ENCODE measurements at regions not wholly inside any gene's neighbourhood (a gene's known extent, or its start where the extent isn't known, plus 50 kb on each side); places are given as distances from the start of the nearest gene placed in this dataset.

- TF ChIP-seq, protein P1, sequence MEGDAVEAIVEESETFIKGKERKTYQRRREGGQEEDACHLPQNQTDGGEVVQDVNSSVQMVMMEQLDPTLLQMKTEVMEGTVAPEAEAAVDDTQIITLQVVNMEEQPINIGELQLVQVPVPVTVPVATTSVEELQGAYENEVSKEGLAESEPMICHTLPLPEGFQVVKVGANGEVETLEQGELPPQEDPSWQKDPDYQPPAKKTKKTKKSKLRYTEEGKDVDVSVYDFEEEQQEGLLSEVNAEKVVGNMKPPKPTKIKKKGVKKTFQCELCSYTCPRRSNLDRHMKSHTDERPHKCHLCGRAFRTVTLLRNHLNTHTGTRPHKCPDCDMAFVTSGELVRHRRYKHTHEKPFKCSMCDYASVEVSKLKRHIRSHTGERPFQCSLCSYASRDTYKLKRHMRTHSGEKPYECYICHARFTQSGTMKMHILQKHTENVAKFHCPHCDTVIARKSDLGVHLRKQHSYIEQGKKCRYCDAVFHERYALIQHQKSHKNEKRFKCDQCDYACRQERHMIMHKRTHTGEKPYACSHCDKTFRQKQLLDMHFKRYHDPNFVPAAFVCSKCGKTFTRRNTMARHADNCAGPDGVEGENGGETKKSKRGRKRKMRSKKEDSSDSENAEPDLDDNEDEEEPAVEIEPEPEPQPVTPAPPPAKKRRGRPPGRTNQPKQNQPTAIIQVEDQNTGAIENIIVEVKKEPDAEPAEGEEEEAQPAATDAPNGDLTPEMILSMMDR (IDR thresholded peaks at IDR 0.05; ENCODE audit: poor library complexity, severe bottlenecking), result no peak
- TF ChIP-seq, protein P2, sequence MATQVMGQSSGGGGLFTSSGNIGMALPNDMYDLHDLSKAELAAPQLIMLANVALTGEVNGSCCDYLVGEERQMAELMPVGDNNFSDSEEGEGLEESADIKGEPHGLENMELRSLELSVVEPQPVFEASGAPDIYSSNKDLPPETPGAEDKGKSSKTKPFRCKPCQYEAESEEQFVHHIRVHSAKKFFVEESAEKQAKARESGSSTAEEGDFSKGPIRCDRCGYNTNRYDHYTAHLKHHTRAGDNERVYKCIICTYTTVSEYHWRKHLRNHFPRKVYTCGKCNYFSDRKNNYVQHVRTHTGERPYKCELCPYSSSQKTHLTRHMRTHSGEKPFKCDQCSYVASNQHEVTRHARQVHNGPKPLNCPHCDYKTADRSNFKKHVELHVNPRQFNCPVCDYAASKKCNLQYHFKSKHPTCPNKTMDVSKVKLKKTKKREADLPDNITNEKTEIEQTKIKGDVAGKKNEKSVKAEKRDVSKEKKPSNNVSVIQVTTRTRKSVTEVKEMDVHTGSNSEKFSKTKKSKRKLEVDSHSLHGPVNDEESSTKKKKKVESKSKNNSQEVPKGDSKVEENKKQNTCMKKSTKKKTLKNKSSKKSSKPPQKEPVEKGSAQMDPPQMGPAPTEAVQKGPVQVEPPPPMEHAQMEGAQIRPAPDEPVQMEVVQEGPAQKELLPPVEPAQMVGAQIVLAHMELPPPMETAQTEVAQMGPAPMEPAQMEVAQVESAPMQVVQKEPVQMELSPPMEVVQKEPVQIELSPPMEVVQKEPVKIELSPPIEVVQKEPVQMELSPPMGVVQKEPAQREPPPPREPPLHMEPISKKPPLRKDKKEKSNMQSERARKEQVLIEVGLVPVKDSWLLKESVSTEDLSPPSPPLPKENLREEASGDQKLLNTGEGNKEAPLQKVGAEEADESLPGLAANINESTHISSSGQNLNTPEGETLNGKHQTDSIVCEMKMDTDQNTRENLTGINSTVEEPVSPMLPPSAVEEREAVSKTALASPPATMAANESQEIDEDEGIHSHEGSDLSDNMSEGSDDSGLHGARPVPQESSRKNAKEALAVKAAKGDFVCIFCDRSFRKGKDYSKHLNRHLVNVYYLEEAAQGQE (IDR thresholded peaks at IDR 0.05; ENCODE audit: borderline replicate concordance), result no peak
- TF ChIP-seq MXI1 (conservative IDR thresholded peaks at IDR 0.05; ENCODE audit: poor library complexity, severe bottlenecking) (no peak), EZH2 (IDR thresholded peaks at IDR 0.05; ENCODE audit: borderline replicate concordance, insufficient read depth, low read length, poor library complexity, severe bottlenecking) (no peak), TAF1 (IDR thresholded peaks at IDR 0.05; ENCODE audit: low read depth) (no peak), EP300 (conservative IDR thresholded peaks at IDR 0.05; ENCODE audit: poor library complexity, severe bottlenecking) (no peak), POLR2AphosphoS5 (IDR thresholded peaks at IDR 0.05) (no peak), RAD21 (conservative IDR thresholded peaks at IDR 0.05) (no peak)
These were observed 72.7 kb upstream of the SLC25A48 start for GRCh38 chr5:135761746-135762145.

Data from neural cell (in vitro differentiated cells).